ENCODE measurements at regions not wholly inside any gene's neighbourhood (a gene's known extent, or its start where the extent isn't known, plus 50 kb on each side); places are given as distances from the start of the nearest gene placed in this dataset.

DNA sequence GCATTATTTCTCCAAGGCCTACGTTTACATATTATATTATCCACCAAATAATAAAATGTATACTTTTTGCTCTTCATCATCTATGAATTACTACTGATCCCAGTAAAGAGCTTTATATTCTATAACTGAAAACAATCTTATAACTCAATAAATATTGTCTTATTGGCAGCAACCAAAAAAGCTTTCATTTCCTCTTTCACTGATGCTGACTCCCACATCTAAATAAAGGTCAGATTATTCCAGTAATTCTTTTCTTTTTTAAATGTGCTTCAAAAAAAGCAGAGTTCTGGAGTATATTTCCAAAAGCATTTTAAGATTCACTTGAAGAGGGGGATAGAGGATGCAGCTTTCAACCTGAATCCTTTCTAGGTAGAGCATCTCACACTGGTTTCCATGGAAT, 75.3 kb upstream of the NR4A3 start:
- DNase-seq (ENCODE audit: extremely low spot score): no peak
- TF ChIP-seq, protein P1, sequence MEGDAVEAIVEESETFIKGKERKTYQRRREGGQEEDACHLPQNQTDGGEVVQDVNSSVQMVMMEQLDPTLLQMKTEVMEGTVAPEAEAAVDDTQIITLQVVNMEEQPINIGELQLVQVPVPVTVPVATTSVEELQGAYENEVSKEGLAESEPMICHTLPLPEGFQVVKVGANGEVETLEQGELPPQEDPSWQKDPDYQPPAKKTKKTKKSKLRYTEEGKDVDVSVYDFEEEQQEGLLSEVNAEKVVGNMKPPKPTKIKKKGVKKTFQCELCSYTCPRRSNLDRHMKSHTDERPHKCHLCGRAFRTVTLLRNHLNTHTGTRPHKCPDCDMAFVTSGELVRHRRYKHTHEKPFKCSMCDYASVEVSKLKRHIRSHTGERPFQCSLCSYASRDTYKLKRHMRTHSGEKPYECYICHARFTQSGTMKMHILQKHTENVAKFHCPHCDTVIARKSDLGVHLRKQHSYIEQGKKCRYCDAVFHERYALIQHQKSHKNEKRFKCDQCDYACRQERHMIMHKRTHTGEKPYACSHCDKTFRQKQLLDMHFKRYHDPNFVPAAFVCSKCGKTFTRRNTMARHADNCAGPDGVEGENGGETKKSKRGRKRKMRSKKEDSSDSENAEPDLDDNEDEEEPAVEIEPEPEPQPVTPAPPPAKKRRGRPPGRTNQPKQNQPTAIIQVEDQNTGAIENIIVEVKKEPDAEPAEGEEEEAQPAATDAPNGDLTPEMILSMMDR (IDR thresholded peaks at IDR 0.05; ENCODE audit: control extremely low read depth, extremely low read depth, low read depth, missing control alignments): no peak
- POLR2A ChIA-PET: no interaction called here
- CTCF ChIA-PET: interaction anchor here (1.0 to 1.4 kb wide), 2 partner anchors 11 to 65 kb away, joined by 3 read pairs; no protein-coding TSS in a partner anchor

DNA sequence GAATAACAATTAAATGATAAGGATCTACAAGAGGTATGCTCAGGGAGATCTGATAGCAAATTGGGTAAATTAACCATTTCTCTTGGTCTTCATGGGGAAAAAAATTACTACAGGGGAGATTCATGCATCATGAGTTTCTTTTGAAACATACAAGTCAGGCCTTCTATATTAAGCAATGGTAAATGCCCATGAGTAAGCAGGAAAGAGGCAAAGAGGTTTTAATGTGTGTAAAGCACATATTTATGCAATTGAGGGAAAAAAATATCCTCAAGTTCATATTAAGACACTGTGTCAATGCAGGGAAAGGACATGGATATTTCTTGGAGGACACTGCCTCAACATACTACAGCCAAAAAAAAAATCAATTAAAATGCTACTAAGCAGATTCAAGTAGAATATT, 73.4 kb upstream of the NR4A3 start:
- no peak for DNase-seq (ENCODE audit: extremely low spot score)
- TF ChIP-seq, protein P1 (IDR thresholded peaks at IDR 0.05; ENCODE audit: control extremely low read depth, extremely low read depth, low read depth, missing control alignments): no peak
- POLR2A ChIA-PET: no interaction called here
- CTCF ChIA-PET: no interaction called here

DNA sequence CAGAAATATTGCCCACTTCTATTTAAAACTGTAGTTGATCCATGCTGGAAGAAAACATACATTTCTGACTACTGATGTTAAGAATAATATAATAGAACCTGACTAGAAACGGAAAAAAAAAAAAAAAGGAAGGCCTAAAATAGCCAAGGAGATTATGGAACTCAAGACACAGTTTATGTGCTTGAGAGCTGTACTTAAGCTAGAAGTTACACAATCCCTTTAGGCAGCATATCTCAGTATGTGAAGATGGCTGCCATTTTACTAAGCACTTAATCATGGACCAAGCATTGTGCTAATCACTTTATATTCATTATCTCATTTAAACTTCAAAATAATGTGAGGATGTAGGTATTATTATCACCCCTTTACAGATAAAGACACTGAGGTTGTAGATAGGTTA, 73.0 kb upstream of the NR4A3 start:
- CTCF ChIA-PET: no interaction called here
- POLR2A ChIA-PET: no interaction called here
- no peak for DNase-seq (ENCODE audit: extremely low spot score)
- TF ChIP-seq, protein P1 (IDR thresholded peaks at IDR 0.05; ENCODE audit: control extremely low read depth, extremely low read depth, low read depth, missing control alignments): no peak

DNA sequence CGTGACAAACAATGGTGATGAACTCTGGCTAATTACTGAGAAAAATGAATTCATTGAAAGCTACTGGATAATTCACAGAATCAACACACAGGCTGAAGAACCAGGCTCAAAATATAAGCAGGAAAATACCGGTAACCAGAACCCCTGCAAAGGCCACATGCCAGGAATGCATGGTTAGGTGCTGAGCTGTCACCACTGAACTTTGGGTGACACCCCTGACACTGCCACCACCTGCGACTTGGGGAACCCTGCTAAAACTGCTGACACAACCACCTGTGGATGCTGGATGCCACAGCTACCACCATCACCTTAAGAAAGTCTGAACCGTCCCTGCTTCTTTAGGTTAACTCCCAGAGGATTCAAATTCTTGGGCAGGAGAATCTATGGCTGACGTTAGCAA, 72.0 kb upstream of the NR4A3 start:
- ChIA-PET CTCF (no interaction called here), POLR2A (no interaction called here)
- no peak for DNase-seq (ENCODE audit: extremely low spot score)
- TF ChIP-seq, protein P1 (IDR thresholded peaks at IDR 0.05; ENCODE audit: control extremely low read depth, extremely low read depth, low read depth, missing control alignments): no peak

DNA sequence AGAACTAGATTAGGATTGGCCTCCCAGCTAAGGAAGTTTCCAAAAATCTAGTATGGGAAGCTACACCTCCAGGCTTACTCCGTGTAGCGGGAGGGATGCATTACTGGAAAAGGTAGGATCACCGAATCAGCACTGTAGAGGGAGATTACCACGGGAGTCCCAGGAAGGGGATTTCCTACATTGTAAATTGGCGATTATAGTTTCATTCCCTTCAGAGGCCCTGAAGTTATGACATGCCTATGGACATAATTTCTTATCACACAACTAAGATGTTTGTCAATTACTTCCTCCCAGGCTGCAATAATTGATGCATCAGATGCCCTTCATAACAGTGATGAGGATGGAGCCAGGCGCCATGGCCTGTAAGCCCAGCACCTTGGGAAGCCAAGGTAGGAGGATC, 71.2 kb upstream of the NR4A3 start:
- ChIA-PET CTCF (no interaction called here), POLR2A (no interaction called here)
- TF ChIP-seq, protein P1 (IDR thresholded peaks at IDR 0.05; ENCODE audit: control extremely low read depth, extremely low read depth, low read depth, missing control alignments): no peak
- no peak for DNase-seq (ENCODE audit: extremely low spot score)

DNA sequence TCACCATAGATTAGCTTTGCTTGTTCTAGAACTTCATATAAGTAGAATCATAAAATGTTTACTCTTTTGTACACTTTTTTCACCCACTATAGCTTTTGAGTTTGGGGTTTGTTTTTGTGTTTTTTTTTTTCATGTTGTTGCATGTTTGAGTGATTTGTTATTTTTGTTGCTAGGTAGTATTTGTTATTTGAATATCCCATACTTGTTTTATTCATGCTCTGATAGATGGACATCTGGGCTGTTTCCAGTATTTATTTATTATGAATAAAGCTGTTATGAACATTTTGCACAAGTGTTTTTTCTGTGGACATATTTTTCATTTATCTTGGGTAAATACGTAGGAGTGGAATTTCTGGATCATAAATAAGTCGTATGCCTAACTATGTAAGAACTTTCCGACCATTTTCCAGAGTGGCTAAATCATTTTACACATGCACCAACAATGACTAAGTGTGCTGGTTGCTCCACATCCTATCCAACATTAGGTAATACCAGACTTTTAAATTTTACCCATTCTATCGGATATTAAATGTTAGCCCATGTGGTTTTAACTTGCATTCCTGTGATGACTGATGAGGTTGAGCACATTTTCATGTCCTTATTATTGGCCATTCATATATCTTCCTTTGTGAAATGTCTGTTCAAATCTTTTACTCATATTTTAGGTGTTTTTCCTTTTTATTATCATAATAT, 69.1 kb upstream of the NR4A3 start:
- ChIA-PET POLR2A (no interaction called here), CTCF (no interaction called here)
- TF ChIP-seq, protein P1 (IDR thresholded peaks at IDR 0.05; ENCODE audit: control extremely low read depth, extremely low read depth, low read depth, missing control alignments): no peak
- no peak for DNase-seq (ENCODE audit: extremely low spot score)
